RKO (cell line): ENCODE measurements at regions not wholly inside any gene's neighbourhood (a gene's known extent, or its start where the extent isn't known, plus 50 kb on each side); places are given as distances from the start of the nearest gene placed in this dataset.
"Not testable (repeated sequence)": the region's sequence is repeated elsewhere in the genome, so short reads cannot be mapped to it uniquely, and the experiment has no call there.

Experiments used
- DNase-seq: peaks from one replicate; pipeline ENCODE4 v3.0.0-alpha.2; 2016; ENCODE audit warnings: low spot score

- DNase-seq, result no peak
Observed at GRCh38 chr3:104396974-104397669, 969.6 kb upstream of the ALCAM start.

GRCh38 chr3:104397713-104398112 lies 969.0 kb upstream of the ALCAM start:
- DNase-seq, result no peak

GRCh38 chr3:104402902-104403301 lies 963.8 kb upstream of the ALCAM start:
- no peak for DNase-seq

GRCh38 chr3:104411757-104412156 lies 955.0 kb upstream of the ALCAM start:
- DNase-seq, result peak; percentile 2

GRCh38 chr3:104412608-104413580 lies 953.8 kb upstream of the ALCAM start:
- DNase-seq, result no peak

- DNase-seq, result no peak
Observed at GRCh38 chr3:104428337-104428925, 938.3 kb upstream of the ALCAM start.

- DNase-seq, result no peak
Observed at GRCh38 chr3:104429727-104430126, 937.0 kb upstream of the ALCAM start.

GRCh38 chr3:104436506-104436905 lies 930.2 kb upstream of the ALCAM start:
- no peak for DNase-seq

GRCh38 chr3:104437131-104437750 lies 929.5 kb upstream of the ALCAM start:
- no peak for DNase-seq

- DNase-seq, result no peak
Observed at GRCh38 chr3:104437891-104438290, 928.8 kb upstream of the ALCAM start.

- no peak for DNase-seq
Observed at GRCh38 chr3:104438706-104439105, 928.0 kb upstream of the ALCAM start.

GRCh38 chr3:104445252-104445919 lies 921.3 kb upstream of the ALCAM start:
- DNase-seq, result not testable (repeated sequence)

- no peak for DNase-seq
Observed at GRCh38 chr3:104447681-104448080, 919.0 kb upstream of the ALCAM start.

- no peak for DNase-seq
Observed at GRCh38 chr3:104452697-104453096, 914.0 kb upstream of the ALCAM start.

GRCh38 chr3:104458657-104459056 lies 908.1 kb upstream of the ALCAM start:
- DNase-seq, result no peak

GRCh38 chr3:104460477-104461406 lies 906.0 kb upstream of the ALCAM start:
- DNase-seq, result peak; percentile 46

GRCh38 chr3:104461431-104461830 lies 905.3 kb upstream of the ALCAM start:
- DNase-seq, result no peak

GRCh38 chr3:104472221-104472620 lies 894.5 kb upstream of the ALCAM start:
- DNase-seq, result no peak

GRCh38 chr3:104474011-104474410 lies 892.7 kb upstream of the ALCAM start:
- DNase-seq, result no peak

- DNase-seq, result no peak
Observed at GRCh38 chr3:104503022-104503421, 863.7 kb upstream of the ALCAM start.
